ENCODE measurements at regions not wholly inside any gene's neighbourhood (a gene's known extent, or its start where the extent isn't known, plus 50 kb on each side); places are given as distances from the start of the nearest gene placed in this dataset.
A peak's percentile ranks its signal among the peaks of the same experiment; 100 is the strongest.

DNA sequence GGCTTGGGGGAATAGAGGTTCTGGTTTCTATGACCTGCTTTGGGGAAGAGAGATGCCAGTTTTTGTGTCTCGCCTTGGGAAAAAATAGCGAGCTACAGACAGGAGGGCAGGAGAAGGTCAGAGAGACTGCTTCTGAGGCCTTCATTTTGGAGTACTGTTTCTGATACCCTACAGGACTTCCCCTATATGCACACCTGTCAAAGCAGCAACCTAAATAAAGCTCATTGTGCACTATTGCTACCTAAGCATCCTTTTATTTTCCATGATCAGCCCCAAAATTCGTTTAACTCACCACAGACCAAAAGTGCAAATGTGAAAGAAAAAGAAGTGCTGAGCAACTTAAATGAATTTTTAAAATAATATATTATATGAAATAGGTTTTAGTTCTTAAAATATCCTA is 145.6 kb upstream of the CHRM3 start:
- DNase-seq (ENCODE audit: low read depth) = no peak
- no peaks in the 10 kb centered on the region for H3K27me3 ChIP-seq (replicated peaks; ENCODE audit: control insufficient read depth, insufficient read depth, low read length)
- no peak overlapping the region for H3K9ac ChIP-seq (ENCODE audit: low read length)
- H3K4me3 ChIP-seq (ENCODE audit: low read length) = no peak overlapping the region
- H3K4me1 ChIP-seq (ENCODE audit: control insufficient read depth, insufficient read depth, low read length) = no peaks in the 10 kb centered on the region
- H3K36me3 ChIP-seq (ENCODE audit: control insufficient read depth, insufficient read depth, low read length, severe bottlenecking) = no peaks in the 10 kb centered on the region
- H3K9me3 ChIP-seq (ENCODE audit: control insufficient read depth, low read length) = peaks cover 4% of the 10 kb centered on the region

DNA sequence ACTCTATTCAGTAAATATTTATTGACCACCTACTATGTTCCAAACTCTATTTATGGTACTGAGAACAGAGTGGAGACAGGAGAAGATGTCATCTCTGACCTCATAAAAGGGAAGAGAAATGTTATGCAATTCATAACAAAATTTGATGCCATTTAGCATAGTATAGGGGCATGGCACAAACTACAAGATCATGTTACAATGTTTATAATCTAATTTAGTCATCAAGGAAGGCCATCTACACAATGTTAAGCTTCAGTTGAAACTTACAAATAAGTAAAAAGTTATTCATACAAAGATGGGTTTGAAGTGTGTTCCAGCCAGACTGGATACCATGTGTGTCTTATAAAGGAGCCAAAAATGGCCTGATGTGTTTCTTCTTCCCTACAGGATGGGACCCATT is 146.8 kb upstream of the CHRM3 start:
- Histone ChIP-seq H3K9ac (ENCODE audit: low read length) (no peak overlapping the region), H3K36me3 (ENCODE audit: control insufficient read depth, insufficient read depth, low read length, severe bottlenecking) (no peaks in the 10 kb centered on the region), H3K4me1 (ENCODE audit: control insufficient read depth, insufficient read depth, low read length) (no peaks in the 10 kb centered on the region), H3K9me3 (ENCODE audit: control insufficient read depth, low read length) (peaks cover 4% of the 10 kb centered on the region), H3K4me3 (ENCODE audit: low read length) (no peak overlapping the region), H3K27me3 (replicated peaks; ENCODE audit: control insufficient read depth, insufficient read depth, low read length) (no peaks in the 10 kb centered on the region)
- DNase-seq (ENCODE audit: low read depth) = no peak

DNA sequence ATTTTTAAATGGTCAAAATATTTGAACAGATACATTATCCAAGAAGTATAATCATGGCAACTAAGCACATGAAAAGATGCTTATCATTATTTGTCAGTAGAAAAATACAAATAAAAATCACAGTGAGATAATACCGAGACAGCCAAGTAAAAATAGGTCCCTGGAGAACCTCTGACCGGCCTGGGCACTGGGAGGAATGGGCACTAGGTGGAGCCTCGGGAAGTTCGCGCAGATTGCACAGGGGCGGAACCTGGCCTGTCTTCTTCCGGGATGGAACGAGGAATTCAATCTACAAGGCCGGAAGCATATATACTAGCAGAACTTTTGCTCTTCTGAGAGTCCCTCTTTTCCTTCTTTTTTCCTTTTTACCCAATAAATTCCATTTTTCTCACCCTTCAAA is 148.5 kb upstream of the CHRM3 start:
- Histone ChIP-seq H3K9ac (ENCODE audit: low read length) (no peak overlapping the region), H3K36me3 (ENCODE audit: control insufficient read depth, insufficient read depth, low read length, severe bottlenecking) (no peaks in the 10 kb centered on the region)
- no peak for DNase-seq (ENCODE audit: low read depth)

DNA sequence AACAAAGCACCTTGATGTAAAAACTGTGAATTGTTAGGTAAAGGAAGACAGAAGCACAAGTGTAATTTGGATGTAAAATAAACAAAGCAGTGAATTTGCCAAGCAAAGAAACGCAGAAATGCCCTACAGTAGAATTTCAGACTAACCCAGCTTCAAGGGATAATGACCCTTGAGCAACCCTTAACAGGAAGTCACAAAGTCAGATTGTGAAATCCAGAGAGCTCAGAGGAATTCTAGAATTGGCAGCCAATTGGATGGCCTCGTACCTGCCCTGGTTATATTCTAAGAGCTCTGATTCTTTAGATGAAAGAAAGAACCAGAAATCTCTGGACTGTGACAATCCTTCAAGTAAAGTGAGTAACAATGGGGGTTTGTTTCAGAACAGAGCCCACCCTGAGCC is 152.7 kb upstream of the CHRM3 start:
- Histone ChIP-seq H3K4me1 (ENCODE audit: control insufficient read depth, insufficient read depth, low read length) (no peaks in the 10 kb centered on the region), H3K9ac (ENCODE audit: low read length) (no peak overlapping the region), H3K9me3 (ENCODE audit: control insufficient read depth, low read length) (no peaks in the 10 kb centered on the region), H3K4me3 (ENCODE audit: low read length) (no peak overlapping the region), H3K36me3 (ENCODE audit: control insufficient read depth, insufficient read depth, low read length, severe bottlenecking) (no peaks in the 10 kb centered on the region), H3K27me3 (replicated peaks; ENCODE audit: control insufficient read depth, insufficient read depth, low read length) (no peaks in the 10 kb centered on the region)
- no peak for DNase-seq (ENCODE audit: low read depth)

More for the DNA sequence above, 148.5 kb upstream of the CHRM3 start:
- H3K9me3 ChIP-seq (ENCODE audit: control insufficient read depth, low read length) = peaks cover 4% of the 10 kb centered on the region
- no peaks in the 10 kb centered on the region for H3K4me1 ChIP-seq (ENCODE audit: control insufficient read depth, insufficient read depth, low read length)
- H3K27me3 ChIP-seq (replicated peaks; ENCODE audit: control insufficient read depth, insufficient read depth, low read length) = no peaks in the 10 kb centered on the region
- H3K4me3 ChIP-seq (ENCODE audit: low read length) = no peak overlapping the region

DNA sequence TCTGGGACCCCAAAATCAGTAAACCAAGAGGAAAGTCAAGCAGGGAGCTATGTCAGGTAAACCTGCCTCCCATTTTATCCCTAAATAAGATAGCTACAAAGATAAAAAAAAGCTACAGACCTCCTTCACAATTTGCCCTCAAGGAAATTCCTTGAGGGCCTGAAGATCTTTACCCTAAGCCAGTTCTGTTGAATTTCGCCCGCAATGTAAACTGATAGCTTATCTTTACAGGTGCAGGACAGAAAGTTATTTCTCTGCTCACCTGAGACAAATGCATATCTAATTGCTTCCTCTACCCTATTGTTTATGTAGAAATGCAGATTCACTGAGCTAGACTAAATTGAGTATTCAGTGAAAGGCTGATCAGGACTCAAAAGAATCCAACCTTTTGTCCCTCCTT is 153.4 kb upstream of the CHRM3 start:
- H3K36me3 ChIP-seq (ENCODE audit: control insufficient read depth, insufficient read depth, low read length, severe bottlenecking) = no peaks in the 10 kb centered on the region
- no peak for DNase-seq (ENCODE audit: low read depth)
- H3K4me1 ChIP-seq (ENCODE audit: control insufficient read depth, insufficient read depth, low read length) = no peaks in the 10 kb centered on the region
- no peaks in the 10 kb centered on the region for H3K9me3 ChIP-seq (ENCODE audit: control insufficient read depth, low read length)
- H3K27me3 ChIP-seq (replicated peaks; ENCODE audit: control insufficient read depth, insufficient read depth, low read length) = no peaks in the 10 kb centered on the region
- no peak overlapping the region for H3K9ac ChIP-seq (ENCODE audit: low read length)
- H3K4me3 ChIP-seq (ENCODE audit: low read length) = no peak overlapping the region

DNA sequence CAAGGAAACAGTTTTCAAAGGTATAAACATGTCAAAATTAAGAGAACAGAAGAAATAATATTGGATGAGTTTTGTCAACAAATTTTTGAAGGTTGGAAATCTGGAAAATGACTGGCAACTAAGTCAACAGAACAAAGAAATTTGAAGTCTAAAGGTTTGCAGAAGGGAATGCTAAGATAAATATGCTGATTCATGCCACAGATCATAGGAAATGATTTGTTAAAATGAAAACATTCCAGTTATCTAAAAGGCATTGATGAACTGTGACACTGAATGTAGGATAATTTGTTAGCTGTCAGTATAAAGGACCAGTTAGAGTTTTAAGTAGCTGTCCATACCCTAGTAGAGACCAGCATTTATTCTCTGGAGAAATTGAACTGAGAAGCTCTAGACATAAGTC is 157.9 kb upstream of the CHRM3 start:
- Histone ChIP-seq H3K36me3 (ENCODE audit: control insufficient read depth, insufficient read depth, low read length, severe bottlenecking) (no peaks in the 10 kb centered on the region), H3K9me3 (ENCODE audit: control insufficient read depth, low read length) (peaks cover 19% of the 10 kb centered on the region), H3K4me1 (ENCODE audit: control insufficient read depth, insufficient read depth, low read length) (no peaks in the 10 kb centered on the region), H3K27me3 (replicated peaks; ENCODE audit: control insufficient read depth, insufficient read depth, low read length) (no peaks in the 10 kb centered on the region), H3K4me3 (ENCODE audit: low read length) (no peak overlapping the region), H3K9ac (ENCODE audit: low read length) (no peak overlapping the region)
- DNase-seq (ENCODE audit: low read depth) = no peak

DNA sequence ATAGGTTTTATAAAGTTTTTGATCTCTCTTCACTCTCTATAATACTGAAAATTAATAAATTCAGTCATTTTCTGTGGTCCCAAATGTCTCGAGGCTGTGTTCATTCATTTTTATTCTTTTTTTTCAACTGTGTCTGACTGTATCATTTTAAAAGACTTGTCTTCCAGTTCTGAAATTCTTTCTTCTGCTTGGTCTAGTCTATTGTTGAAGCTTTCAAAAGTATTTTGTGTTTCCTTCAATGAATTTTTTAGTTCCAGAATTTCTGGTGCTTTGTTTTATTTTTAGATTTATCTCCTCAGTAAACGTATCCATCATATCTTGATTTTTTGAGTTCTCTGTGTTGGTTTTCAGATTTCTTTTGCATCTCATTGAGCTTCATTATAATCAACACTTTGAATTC is 161.0 kb upstream of the CHRM3 start:
- Histone ChIP-seq H3K4me1 (ENCODE audit: control insufficient read depth, insufficient read depth, low read length) (no peaks in the 10 kb centered on the region), H3K27me3 (replicated peaks; ENCODE audit: control insufficient read depth, insufficient read depth, low read length) (no peaks in the 10 kb centered on the region), H3K36me3 (ENCODE audit: control insufficient read depth, insufficient read depth, low read length, severe bottlenecking) (no peaks in the 10 kb centered on the region), H3K9ac (ENCODE audit: low read length) (no peak overlapping the region), H3K4me3 (ENCODE audit: low read length) (no peak overlapping the region), H3K9me3 (ENCODE audit: control insufficient read depth, low read length) (peaks cover 38% of the 10 kb centered on the region)
- DNase-seq (ENCODE audit: low read depth) = no peak

DNA sequence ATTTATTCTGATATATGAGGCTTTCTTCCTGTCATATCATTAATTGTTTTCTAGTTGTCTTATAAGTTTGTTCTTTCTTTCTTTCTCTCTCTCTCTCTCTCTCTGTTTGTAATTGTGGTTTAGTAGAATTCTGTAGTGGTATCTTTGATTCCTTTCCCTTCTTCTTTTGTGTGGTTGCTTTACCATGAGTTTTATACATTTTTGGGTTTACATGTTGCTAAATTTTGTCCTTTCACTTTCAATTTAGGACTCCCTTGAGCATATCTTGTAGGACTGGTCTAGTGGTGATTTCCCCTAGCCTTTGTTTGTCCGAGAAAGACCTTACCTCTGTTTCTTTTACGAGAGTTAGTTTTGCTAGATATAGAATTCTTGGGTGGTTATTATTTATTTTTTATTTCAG is 162.3 kb upstream of the CHRM3 start:
- no peaks in the 10 kb centered on the region for H3K36me3 ChIP-seq (ENCODE audit: control insufficient read depth, insufficient read depth, low read length, severe bottlenecking)
- H3K9ac ChIP-seq (ENCODE audit: low read length) = no peak overlapping the region
- H3K27me3 ChIP-seq (replicated peaks; ENCODE audit: control insufficient read depth, insufficient read depth, low read length) = no peaks in the 10 kb centered on the region
- DNase-seq (ENCODE audit: low read depth) = no peak
- no peak overlapping the region for H3K4me3 ChIP-seq (ENCODE audit: low read length)
- H3K4me1 ChIP-seq (ENCODE audit: control insufficient read depth, insufficient read depth, low read length) = no peaks in the 10 kb centered on the region
- H3K9me3 ChIP-seq (ENCODE audit: control insufficient read depth, low read length) = peaks cover 45% of the 10 kb centered on the region

DNA sequence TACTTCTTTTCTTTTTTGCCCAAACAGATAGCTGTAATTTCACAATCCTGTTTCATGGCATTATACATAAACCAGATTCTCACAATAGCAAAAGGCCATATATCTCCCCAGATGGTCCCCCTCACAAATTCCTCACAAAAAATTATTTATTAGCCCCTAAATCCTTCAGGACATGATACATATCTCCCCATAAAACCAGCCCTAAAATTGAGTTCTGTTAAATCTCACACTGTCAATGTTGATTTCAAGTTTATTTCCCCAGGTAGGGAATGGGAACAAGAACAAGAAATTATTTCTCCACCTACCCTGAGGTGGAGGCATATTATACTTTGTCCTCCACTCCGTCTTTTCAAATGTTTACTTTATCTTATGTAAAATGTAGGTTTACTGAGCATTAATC is 163.4 kb upstream of the CHRM3 start:
- no peak for DNase-seq (ENCODE audit: low read depth)
- no peaks in the 10 kb centered on the region for H3K4me1 ChIP-seq (ENCODE audit: control insufficient read depth, insufficient read depth, low read length)
- peaks cover 45% of the 10 kb centered on the region for H3K9me3 ChIP-seq (ENCODE audit: control insufficient read depth, low read length)

DNA sequence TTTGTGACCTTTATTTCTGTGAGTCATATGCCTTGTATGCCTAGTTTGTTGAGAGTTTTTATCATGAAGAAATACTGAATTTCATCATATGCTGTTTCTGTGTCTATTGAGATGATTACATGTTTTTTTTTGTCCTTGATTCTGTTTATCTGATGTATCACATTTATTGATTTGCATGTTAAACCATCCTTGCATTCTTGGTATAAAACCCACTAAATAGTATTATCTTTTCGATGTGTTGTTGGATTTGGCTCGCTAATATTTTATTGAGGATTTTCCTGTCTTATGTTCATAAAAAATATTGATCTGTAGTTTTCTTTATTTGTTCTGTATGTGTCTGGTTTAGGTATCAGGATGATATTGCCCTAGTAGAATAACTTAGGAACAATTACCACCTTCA is 164.7 kb upstream of the CHRM3 start:
- peaks cover 41% of the 10 kb centered on the region for H3K9me3 ChIP-seq (ENCODE audit: control insufficient read depth, low read length)
- no peaks in the 10 kb centered on the region for H3K27me3 ChIP-seq (replicated peaks; ENCODE audit: control insufficient read depth, insufficient read depth, low read length)
- no peaks in the 10 kb centered on the region for H3K36me3 ChIP-seq (ENCODE audit: control insufficient read depth, insufficient read depth, low read length, severe bottlenecking)
- no peak for DNase-seq (ENCODE audit: low read depth)
- no peaks in the 10 kb centered on the region for H3K4me1 ChIP-seq (ENCODE audit: control insufficient read depth, insufficient read depth, low read length)
- no peak overlapping the region for H3K9ac ChIP-seq (ENCODE audit: low read length)
- H3K4me3 ChIP-seq (ENCODE audit: low read length) = no peak overlapping the region

More for the DNA sequence above, 163.4 kb upstream of the CHRM3 start:
- Histone ChIP-seq H3K4me3 (ENCODE audit: low read length) (no peak overlapping the region), H3K36me3 (ENCODE audit: control insufficient read depth, insufficient read depth, low read length, severe bottlenecking) (no peaks in the 10 kb centered on the region), H3K27me3 (replicated peaks; ENCODE audit: control insufficient read depth, insufficient read depth, low read length) (no peaks in the 10 kb centered on the region), H3K9ac (ENCODE audit: low read length) (no peak overlapping the region)

DNA sequence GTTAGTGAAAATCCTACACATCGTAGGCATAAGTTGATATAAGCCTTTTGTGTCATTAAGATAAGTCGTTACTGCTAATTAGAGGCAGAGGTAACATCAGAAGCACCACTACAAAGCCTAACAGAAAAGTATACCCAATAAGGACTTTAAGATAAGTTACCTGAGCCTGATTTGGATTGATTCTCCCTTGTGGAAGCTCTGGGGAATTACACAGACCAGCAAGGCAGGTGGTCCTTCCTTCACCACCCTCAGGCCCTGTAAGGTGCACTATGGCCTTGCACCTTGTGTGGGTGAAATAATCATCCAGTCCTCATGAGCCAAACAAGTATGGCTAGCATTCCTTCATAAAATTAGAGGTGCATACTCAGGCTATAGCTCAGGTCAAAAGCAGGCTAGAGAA is 166.7 kb upstream of the CHRM3 start:
- Histone ChIP-seq H3K9ac (ENCODE audit: low read length) (no peak overlapping the region), H3K4me3 (ENCODE audit: low read length) (no peak overlapping the region), H3K9me3 (ENCODE audit: control insufficient read depth, low read length) (peaks cover 36% of the 10 kb centered on the region), H3K4me1 (ENCODE audit: control insufficient read depth, insufficient read depth, low read length) (no peaks in the 10 kb centered on the region), H3K27me3 (replicated peaks; ENCODE audit: control insufficient read depth, insufficient read depth, low read length) (no peaks in the 10 kb centered on the region), H3K36me3 (ENCODE audit: control insufficient read depth, insufficient read depth, low read length, severe bottlenecking) (no peaks in the 10 kb centered on the region)
- DNase-seq (ENCODE audit: low read depth) = no peak

DNA sequence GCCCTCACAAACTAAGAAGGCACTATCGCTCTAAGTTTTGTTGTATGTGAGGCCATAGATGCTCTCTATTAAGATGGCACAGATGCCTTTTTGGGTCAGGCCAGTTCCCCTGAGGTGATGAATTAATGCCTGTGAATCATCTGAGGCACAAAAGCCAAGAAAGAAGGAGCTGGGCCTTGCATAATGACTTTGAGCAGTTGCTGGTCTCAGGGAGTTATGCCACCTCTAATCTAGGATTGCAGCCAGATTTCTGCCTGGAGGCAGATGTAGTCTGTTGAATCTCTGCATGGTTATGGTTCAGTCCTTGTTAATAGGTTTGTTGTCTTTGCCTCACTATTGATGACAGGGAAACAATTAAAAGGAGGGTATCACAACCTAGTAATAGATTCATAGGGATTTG is 168.1 kb upstream of the CHRM3 start:
- no peaks in the 10 kb centered on the region for H3K4me1 ChIP-seq (ENCODE audit: control insufficient read depth, insufficient read depth, low read length)
- peak; percentile 1 for DNase-seq (ENCODE audit: low read depth)
- no peaks in the 10 kb centered on the region for H3K27me3 ChIP-seq (replicated peaks; ENCODE audit: control insufficient read depth, insufficient read depth, low read length)
- H3K4me3 ChIP-seq (ENCODE audit: low read length) = no peak overlapping the region
- H3K9me3 ChIP-seq (ENCODE audit: control insufficient read depth, low read length) = peaks cover 25% of the 10 kb centered on the region
- no peaks in the 10 kb centered on the region for H3K36me3 ChIP-seq (ENCODE audit: control insufficient read depth, insufficient read depth, low read length, severe bottlenecking)
- H3K9ac ChIP-seq (ENCODE audit: low read length) = no peak overlapping the region

Data from adipocyte (in vitro differentiated cells).